HFFc6 (cell line): ENCODE measurements at regions not wholly inside any gene's neighbourhood (a gene's known extent, or its start where the extent isn't known, plus 50 kb on each side); places are given as distances from the start of the nearest gene placed in this dataset.

Experiments used
- DNase-seq: peaks from one replicate; pipeline ENCODE4 v3.0.0-alpha.2; 2018
- H3K27ac Mint-ChIP-seq: 2 replicates; pipeline ENCODE4 v1.8.0; 2020; ENCODE audit warnings: mild to moderate bottlenecking, mixed read lengths
- H3K27me3 Mint-ChIP-seq: 2 replicates; pipeline ENCODE4 v1.8.0; 2021; ENCODE audit warnings: mild to moderate bottlenecking, moderate library complexity, mixed read lengths; ENCODE audit not compliant: insufficient read depth
- H3K36me3 Mint-ChIP-seq: 2 replicates; pipeline ENCODE4 v1.8.0; 2021; ENCODE audit warnings: low read depth, mixed read lengths
- H3K4me1 Mint-ChIP-seq: 2 replicates; pipeline ENCODE4 v1.8.0; 2020; ENCODE audit warnings: low read depth, mixed read lengths
- H3K4me3 Mint-ChIP-seq: 2 replicates; pipeline ENCODE4 v1.8.0; 2020; ENCODE audit warnings: mild to moderate bottlenecking, moderate library complexity, mixed read lengths
- H3K9me3 Mint-ChIP-seq: 2 replicates; pipeline ENCODE4 v1.8.0; 2020; ENCODE audit warnings: mild to moderate bottlenecking, mixed read lengths
- CTCF ChIP-seq: fragments of 200-600 bp; sonication (generic); IDR thresholded peaks from 2 replicates; pipeline ENCODE4 v1.5.0; 2021; ENCODE audit warnings: antibody characterized with exemption, mild to moderate bottlenecking

- Mint-ChIP-seq H3K9me3 (peaks cover 17% of the 10 kb centered on the region), H3K27ac (no peak overlapping the region), H3K36me3 (peaks cover 6% of the 10 kb centered on the region; the same call in 1 of the 2 replicates), H3K27me3 (peaks cover 6% of the 10 kb centered on the region), H3K4me3 (no peak overlapping the region), H3K4me1 (no peaks in the 10 kb centered on the region)
- no peak for DNase-seq
- TF ChIP-seq CTCF: no peak
These were observed 58.5 kb downstream of the FOXL3 start for GRCh38 chr7:348480-348844.

DNA sequence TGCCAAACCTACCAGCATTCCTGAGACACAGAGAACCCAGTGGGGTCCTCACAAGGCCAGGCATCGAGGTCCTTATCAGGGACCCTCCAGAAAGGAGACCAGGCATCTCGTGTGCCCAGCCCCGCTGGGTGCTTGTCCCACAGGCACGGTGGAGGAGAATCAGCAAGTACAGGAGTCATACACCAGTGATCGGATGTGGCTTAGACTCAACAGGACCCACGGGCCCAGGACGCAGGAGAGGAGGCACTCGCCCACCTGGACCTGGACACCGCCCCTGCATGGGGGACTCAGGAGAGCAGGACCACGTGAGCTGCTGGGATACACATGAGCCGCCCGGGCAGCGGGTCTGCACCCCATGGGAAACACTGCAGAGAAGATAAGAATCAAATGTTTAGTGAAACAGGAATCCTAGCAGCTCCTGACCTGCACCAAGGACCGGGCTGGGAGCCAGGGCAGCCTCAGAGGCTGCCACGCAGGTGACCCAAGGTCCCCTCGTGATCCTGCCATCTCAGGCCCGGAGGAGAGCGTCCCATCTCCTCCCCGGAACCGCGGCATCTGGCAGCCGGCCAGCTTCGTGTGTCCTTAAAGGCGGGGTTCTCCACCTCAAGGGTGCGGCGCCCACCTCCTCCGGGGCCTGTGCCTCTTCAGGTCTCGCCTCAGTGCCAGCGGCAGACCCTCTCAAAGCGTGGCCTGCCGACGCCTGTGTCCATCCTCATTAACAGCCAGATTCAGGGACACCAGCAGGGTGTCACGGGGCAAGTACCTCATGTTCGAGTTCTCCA lies 59.2 kb downstream of the FOXL3 start:
- Mint-ChIP-seq H3K9me3 (peaks cover 17% of the 10 kb centered on the region), H3K27me3 (peaks cover 6% of the 10 kb centered on the region), H3K4me3 (no peak overlapping the region), H3K36me3 (peaks cover 6% of the 10 kb centered on the region; the same call in 1 of the 2 replicates), H3K4me1 (no peaks in the 10 kb centered on the region), H3K27ac (no peak overlapping the region)
- TF ChIP-seq CTCF: no peak
- DNase-seq: no peak

DNA sequence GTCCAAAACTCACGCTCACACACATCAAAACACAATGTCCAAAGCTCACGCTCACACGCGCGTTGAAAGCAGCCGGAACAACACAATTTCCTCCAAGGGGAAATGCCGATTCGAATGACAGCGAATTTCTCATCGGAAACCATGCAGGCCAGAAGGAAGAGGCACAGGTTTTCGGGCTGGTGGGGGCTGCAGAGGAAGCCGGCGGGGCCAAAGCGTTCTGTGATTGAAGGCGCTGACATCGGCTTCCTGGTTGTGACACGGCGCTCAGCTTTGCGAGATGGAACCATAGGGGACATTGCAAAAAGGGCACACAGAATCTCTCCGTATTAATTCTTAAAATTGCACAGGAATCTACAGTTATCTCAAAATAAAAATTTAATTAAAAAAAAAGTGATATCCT lies 61.3 kb downstream of the FOXL3 start:
- peaks cover 13% of the 10 kb centered on the region for H3K9me3 Mint-ChIP-seq
- no peak for TF ChIP-seq CTCF
- H3K27me3 Mint-ChIP-seq: peaks cover 2% of the 10 kb centered on the region
- peaks cover 6% of the 10 kb centered on the region; the same call in 1 of the 2 replicates for H3K36me3 Mint-ChIP-seq
- no peak overlapping the region for H3K4me3 Mint-ChIP-seq
- H3K4me1 Mint-ChIP-seq: no peaks in the 10 kb centered on the region
- H3K27ac Mint-ChIP-seq: no peak overlapping the region
- no peak for DNase-seq

GRCh38 chr7:351681-352480 lies 61.9 kb downstream of the FOXL3 start:
- peaks cover 6% of the 10 kb centered on the region; the same call in 1 of the 2 replicates for H3K36me3 Mint-ChIP-seq
- no peak for DNase-seq
- no peak overlapping the region for H3K4me3 Mint-ChIP-seq
- TF ChIP-seq CTCF: no peak
- peaks cover 2% of the 10 kb centered on the region; the same call in 1 of the 2 replicates for H3K27me3 Mint-ChIP-seq
- no peak overlapping the region for H3K27ac Mint-ChIP-seq
- no peaks in the 10 kb centered on the region for H3K4me1 Mint-ChIP-seq
- H3K9me3 Mint-ChIP-seq: peaks cover 13% of the 10 kb centered on the region

DNA sequence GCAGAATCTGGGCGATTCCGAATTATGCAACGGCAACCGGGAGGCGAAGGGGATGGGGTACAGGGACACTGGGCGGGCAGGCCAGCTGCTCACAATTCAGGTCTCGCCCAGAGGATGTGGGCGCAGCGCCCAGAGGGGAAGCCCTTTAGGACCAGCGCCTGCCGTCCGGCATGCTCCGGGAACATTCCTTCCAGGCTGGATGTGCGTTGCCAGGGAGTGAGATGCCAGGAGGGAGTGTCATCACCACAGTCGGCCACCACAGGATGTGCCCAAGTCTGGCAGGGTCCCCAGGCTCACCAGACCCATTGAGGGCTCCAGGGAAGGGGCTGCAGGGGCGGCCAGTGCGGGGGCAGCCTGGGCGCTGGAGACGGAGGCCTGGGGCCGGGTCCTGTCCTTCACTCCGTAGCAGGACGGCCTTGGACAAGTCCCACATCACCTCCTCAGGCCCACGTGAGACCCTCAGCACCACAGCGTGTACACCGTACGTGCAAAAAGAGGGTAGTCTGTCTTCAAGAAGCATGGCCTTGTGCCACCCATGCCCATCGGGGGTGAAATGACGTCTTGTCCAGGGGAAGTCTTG lies 63.9 kb downstream of the FOXL3 start:
- TF ChIP-seq CTCF: no peak
- Mint-ChIP-seq H3K9me3 (peaks cover 20% of the 10 kb centered on the region), H3K4me3 (no peak overlapping the region), H3K27ac (no peak overlapping the region), H3K4me1 (no peaks in the 10 kb centered on the region), H3K36me3 (peaks cover 6% of the 10 kb centered on the region; the same call in 1 of the 2 replicates), H3K27me3 (peaks cover 9% of the 10 kb centered on the region)
- no peak for DNase-seq
